ENCODE measurements at regions not wholly inside any gene's neighbourhood (a gene's known extent, or its start where the extent isn't known, plus 50 kb on each side); places are given as distances from the start of the nearest gene placed in this dataset.
"Not testable (repeated sequence)": the region's sequence is repeated elsewhere in the genome, so short reads cannot be mapped to it uniquely, and the experiment has no call there.

- no peak for FAIRE-seq
- DNase-seq (ENCODE audit: extremely low spot score, insufficient read length, low read depth) = no peak
Observed at GRCh38 chrX:139077281-139078250, 366.0 kb upstream of the FGF13 start.

GRCh38 chrX:139063364-139063763 is 351.8 kb upstream of the FGF13 start:
- FAIRE-seq = no peak
- DNase-seq (ENCODE audit: extremely low spot score, insufficient read length, low read depth) = no peak

GRCh38 chrX:139058831-139059495 is 347.4 kb upstream of the FGF13 start:
- FAIRE-seq (no peak), DNase-seq (ENCODE audit: extremely low spot score, insufficient read length, low read depth) (no peak)

- FAIRE-seq (no peak), DNase-seq (ENCODE audit: extremely low spot score, insufficient read length, low read depth) (no peak)
Observed at GRCh38 chrX:139052461-139052860, 340.9 kb upstream of the FGF13 start.

GRCh38 chrX:139049465-139049864 is 337.9 kb upstream of the FGF13 start:
- no peak for FAIRE-seq
- no peak for DNase-seq (ENCODE audit: extremely low spot score, insufficient read length, low read depth)

- FAIRE-seq = no peak
- no peak for DNase-seq (ENCODE audit: extremely low spot score, insufficient read length, low read depth)
Observed at GRCh38 chrX:139044680-139045079, 333.2 kb upstream of the FGF13 start.

DNA sequence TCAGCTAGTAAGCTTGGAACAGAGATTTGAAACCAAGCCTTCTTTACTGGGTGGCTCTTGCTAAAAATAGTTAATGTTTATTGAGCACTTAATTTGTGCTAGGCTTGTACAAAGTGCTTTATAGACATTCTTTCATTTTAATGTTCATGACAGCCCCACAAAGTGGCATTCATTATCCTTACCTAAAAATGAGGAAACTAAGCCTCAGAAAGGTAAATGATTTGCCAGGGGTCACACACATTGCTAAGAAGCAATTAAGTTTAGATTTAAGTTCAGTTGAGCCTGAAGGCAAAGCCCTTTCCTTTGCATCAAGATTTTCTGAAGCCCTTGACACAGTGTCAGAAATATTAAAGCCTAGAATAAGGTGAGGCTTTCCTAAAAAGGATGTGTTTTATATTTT is 327.5 kb upstream of the FGF13 start:
- no peak for FAIRE-seq
- no peak for DNase-seq (ENCODE audit: extremely low spot score, insufficient read length, low read depth)

DNA sequence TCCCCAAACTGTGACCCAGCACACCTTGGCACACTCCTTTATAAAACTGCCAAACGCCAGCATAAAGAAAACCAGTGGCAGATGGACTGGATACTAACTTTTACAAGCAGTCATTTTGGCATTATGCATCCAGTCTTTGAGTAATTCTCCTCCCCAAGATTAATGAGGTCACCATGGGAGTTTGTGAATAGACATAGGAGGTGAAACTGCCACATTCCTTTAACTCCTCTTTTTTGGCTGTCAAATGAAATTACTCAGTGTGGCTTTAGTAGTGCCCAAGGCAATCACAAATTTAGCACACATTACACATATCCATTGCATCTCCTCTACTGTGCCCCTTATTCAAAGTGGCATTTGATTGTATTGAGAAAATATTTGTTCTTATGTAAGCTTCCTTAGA is 315.3 kb upstream of the FGF13 start:
- no peak for FAIRE-seq

DNA sequence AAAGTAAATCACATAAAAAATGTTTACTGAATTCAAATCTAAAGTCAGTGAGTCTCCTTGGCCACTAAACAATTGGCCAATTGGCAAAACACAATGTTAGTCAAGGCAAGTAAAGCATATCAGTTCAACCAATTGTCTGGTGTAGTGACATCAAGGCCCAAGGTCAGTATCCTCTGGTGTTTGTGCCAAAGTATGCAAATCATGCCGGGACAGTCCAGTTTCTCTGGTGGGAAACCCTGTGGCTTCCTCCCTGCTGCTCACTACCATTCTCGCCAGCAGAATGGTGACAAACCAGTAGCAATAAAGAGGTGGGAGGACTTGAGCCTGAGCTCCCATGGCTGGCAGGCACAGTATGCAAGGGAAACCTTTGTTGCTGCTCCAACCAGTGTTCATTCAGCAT is 314.9 kb upstream of the FGF13 start:
- FAIRE-seq (no peak), DNase-seq (ENCODE audit: extremely low spot score, insufficient read length, low read depth) (no peak)

More for the DNA sequence above, 315.3 kb upstream of the FGF13 start:
- DNase-seq (ENCODE audit: extremely low spot score, insufficient read length, low read depth) = no peak

GRCh38 chrX:139025816-139026215 is 314.3 kb upstream of the FGF13 start:
- FAIRE-seq (no peak), DNase-seq (ENCODE audit: extremely low spot score, insufficient read length, low read depth) (no peak)

DNA sequence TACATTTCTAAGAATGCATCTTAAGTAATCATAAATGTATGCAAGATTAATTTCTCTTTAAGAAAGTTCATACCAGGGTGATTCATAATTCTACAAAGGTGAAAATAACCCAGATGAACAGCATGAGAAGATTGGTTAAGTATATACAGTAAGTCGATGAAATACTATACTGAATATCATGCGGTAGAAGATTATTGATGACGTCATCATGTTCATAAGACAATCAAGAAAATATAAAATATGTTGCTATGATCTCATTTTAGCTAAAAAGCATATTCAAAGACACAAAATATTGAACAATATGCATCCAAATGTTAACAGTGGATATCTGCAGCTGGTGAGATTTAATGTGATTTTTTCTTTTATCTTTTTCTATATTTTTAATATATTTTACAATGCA is 312.0 kb upstream of the FGF13 start:
- DNase-seq (ENCODE audit: extremely low spot score, insufficient read length, low read depth) = no peak
- FAIRE-seq = no peak

DNA sequence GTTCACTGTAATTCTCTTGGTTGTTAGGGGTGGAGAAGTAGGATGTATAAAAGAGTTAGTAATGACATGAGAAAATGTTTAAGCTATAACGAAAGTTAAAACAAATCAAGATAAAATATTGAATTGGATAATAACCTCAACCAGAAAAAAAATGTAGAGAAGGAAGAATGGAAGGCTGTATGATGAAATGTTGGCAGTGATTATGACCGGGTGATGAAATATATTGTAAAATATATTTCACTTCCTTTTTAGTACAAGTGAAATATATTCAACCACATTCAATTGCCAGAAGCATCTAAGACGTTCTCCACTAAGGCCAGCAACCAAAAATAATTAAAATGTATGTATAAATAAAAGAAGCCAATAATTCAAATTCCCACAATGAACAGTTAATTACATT is 309.3 kb upstream of the FGF13 start:
- DNase-seq (ENCODE audit: extremely low spot score, insufficient read length, low read depth) = no peak
- FAIRE-seq = no peak

- DNase-seq (ENCODE audit: extremely low spot score, insufficient read length, low read depth) (no peak), FAIRE-seq (no peak)
Observed at GRCh38 chrX:139018436-139018835, 306.9 kb upstream of the FGF13 start.

GRCh38 chrX:139015627-139016026 is 304.1 kb upstream of the FGF13 start:
- FAIRE-seq (no peak), DNase-seq (ENCODE audit: extremely low spot score, insufficient read length, low read depth) (no peak)

DNA sequence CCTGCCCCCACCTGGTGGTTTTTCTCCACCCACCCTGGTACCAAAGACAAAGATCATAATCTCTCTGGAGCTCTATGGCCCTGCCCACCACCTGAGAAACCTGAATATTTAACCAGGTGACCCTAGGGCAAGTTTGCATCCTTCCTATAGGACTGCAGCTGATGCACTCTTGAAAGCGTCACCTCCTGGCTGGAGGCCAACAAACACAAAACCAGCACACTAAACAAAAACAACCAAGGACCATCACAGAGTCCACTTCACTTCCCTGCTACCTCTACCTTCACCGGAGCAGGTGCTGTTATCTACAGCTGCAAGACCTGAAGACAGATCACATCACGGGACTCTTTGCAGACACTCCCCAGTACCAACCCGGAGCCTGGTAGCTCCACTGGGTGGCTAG is 296.7 kb upstream of the FGF13 start:
- FAIRE-seq (no peak), DNase-seq (ENCODE audit: extremely low spot score, insufficient read length, low read depth) (no peak)

DNA sequence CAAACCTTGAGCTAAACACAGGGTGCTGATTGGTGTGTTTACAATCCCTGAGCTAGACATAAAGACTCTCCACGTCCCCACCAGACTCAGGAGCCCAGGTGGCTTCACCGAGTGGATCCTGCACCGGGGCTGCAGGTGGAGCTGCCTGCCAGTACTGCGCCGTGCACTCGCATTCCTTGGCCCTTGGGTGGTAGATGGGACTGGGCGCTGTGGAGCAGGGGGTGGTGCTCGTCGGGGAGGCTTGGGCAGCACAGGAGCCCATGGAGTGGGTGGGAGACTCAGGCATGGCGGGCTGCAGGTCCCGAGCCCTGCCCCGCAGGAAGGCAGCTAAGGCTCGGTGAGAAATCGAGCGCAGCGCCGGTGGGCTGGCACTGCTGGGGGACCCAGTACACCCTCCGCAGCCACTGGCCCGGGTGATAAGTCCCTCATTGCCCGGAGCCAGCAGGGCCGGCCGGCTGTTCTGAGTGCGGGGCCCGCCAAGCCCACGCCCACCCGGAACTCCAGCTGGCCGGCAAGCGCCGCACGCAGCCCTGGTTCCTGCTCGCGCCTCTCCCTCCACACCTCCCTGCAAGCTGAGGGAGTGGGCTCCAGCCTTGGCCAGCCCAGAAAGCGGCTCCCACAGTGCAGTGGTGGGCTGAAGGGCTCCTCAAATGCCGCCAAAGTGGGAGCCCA is 292.5 kb upstream of the FGF13 start:
- not testable (repeated sequence) for FAIRE-seq; DNase-seq (ENCODE audit: extremely low spot score, insufficient read length, low read depth)

DNA sequence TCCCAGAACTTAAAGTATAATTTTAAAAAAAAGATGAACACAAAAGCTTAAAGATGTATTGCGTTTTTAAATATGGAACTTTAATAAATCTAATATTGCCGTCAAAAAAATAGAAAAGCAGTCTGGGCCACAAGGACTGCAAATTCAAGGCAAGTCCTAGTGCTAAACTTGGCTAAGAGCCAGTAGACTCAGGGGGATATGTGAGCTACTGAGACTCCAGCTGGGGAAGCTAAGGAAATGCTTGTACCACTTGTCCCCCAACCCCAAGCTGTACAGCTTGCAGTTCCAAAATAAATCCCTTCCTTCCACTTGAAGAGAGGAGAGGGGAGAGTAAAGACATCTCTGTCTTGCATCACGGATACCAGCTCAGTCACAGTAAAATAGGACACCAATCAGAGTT is 290.8 kb upstream of the FGF13 start:
- no peak for DNase-seq (ENCODE audit: extremely low spot score, insufficient read length, low read depth)
- FAIRE-seq = no peak

DNA sequence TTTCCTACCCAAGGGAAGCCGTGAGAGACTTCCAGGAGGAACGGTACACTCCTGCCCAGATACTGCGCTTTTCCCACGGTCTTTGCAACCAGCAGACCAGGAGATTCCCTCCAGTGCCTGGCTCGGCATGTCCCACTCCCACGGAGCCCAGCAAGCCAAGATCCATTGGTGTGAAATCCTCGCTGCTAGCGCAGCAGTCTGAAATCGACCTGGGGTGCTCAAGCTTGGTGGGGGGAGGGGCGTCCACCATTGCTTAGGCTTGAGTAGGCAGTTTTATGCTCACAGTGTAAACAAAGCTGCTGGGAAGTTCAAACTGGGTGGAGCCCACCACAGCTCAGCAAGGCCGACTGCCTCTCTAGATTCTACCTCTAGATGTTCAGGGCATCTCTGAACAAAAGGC is 284.8 kb upstream of the FGF13 start:
- DNase-seq (ENCODE audit: extremely low spot score, insufficient read length, low read depth) = no peak
- FAIRE-seq = no peak

DNA sequence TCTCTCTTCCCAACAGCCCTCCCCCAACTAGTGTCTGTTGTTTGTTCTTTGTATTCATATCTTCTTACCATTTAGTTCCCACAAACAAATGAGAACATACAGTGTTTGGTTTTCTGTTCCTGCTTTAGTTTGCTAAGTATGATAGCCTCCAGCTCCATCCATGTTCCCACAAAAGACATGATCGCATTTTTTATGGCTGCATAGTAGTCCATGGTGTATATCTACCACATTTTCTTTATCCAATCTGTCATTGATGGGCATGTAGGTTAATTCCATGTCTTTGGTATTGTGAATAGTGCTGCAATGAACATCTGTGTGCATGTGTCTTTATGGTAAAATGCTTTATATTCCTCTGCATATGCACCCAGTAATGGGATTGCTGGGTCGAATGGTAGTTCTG is 283.9 kb upstream of the FGF13 start:
- no peak for FAIRE-seq
- DNase-seq (ENCODE audit: extremely low spot score, insufficient read length, low read depth) = no peak

- not testable (repeated sequence) for DNase-seq (ENCODE audit: extremely low spot score, insufficient read length, low read depth); FAIRE-seq
Observed at GRCh38 chrX:138990425-138990824, 278.9 kb upstream of the FGF13 start.

DNA sequence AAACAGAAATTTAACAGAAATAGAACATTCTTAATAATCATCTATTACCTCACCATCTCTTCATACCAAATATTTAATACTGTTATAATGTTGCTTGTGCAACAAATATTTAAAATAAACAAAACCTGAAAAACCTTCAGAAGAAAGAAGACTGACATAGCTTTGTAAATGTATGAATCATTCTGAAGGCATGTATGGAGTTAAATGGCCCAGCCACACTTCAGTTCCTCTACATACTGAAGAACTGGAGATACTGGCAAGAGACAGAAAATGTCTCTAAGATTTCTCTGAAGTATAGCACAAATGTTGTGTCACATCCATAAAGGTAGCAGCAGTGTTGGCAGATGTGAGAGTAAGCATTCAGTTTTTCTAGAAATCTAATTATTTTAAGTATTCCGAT is 275.3 kb upstream of the FGF13 start:
- FAIRE-seq = no peak
- no peak for DNase-seq (ENCODE audit: extremely low spot score, insufficient read length, low read depth)
